Gastrocnemius medialis (tissue), 4 donors: ENCODE measurements at regions not wholly inside any gene's neighbourhood (a gene's known extent, or its start where the extent isn't known, plus 50 kb on each side); places are given as distances from the start of the nearest gene placed in this dataset.
"Not testable (repeated sequence)": the region's sequence is repeated elsewhere in the genome, so short reads cannot be mapped to it uniquely, and the experiment has no call there.

ENCODE experiments used
- ATAC-seq, 2 donors: fragments of 150-250 bp; one replicate each; pipeline ENCODE4 v1.9.1; 2016
- DNase-seq, 2 donors: peaks; one replicate each; pipeline ENCODE4 v3.0.0-alpha.2; 2019
- H3K27ac ChIP-seq, 4 donors: fragments of 200-600 bp; sonication (generic); 1 replicate in 1 of 4; 2 replicates in 3 of 4; pipeline ENCODE4 v1.5.1; 2016 to 2018; ENCODE audit warnings: mild to moderate bottlenecking in 2 of 4, moderate library complexity in 1 of 4
- H3K27me3 ChIP-seq, 3 donors: fragments of 200-600 bp; sonication (generic) in 2 of 3; 1 replicate in 1 of 3; 2 replicates in 2 of 3; pipeline versions ENCODE4 v1.5.1 to v1.6.0; 2016 to 2019; ENCODE audit warnings: mild to moderate bottlenecking in 1 of 3, moderate library complexity in 1 of 3
- H3K36me3 ChIP-seq, 2 donors: fragments of 200-600 bp; sonication (generic) in 1 of 2; one replicate each; pipeline ENCODE4 v1.5.1; 2017 to 2018
- H3K4me1 ChIP-seq, 2 donors: fragments of 200-600 bp; sonication (generic) in 1 of 2; one replicate each; pipeline ENCODE4 v1.5.1; 2016 to 2017; ENCODE audit warnings: mild to moderate bottlenecking in 2 of 2
- H3K4me3 ChIP-seq, 4 donors: fragments of 200-600 bp; sonication (generic) in 3 of 4; 1 replicate in 1 of 4; 2 replicates in 3 of 4; pipeline ENCODE4 v1.5.1; 2016 to 2019; ENCODE audit warnings: mild to moderate bottlenecking in 2 of 4
- H3K9me3 ChIP-seq, 3 donors: fragments of 200-600 bp; sonication (generic) in 2 of 3; 1 replicate in 1 of 3; 2 replicates in 2 of 3; pipeline ENCODE4 v1.5.1; 2016 to 2019
- CTCF ChIP-seq, 5 experiments: fragments of 450-650 bp in 3 of 5; fragments of 200-600 bp in 2 of 5; sonication (generic) in 2 of 5; IDR thresholded peaks in 4 of 5; conservative IDR thresholded peaks in 1 of 5; 1 replicate in 4 of 5; 2 replicates in 1 of 5; pipeline ENCODE4 v1.5.1; 2016 to 2019; ENCODE audit warnings: antibody characterized with exemption in 5 of 5, mild to moderate bottlenecking in 3 of 5, moderate library complexity in 3 of 5
- POLR2A ChIP-seq, 2 donors: fragments of 450-650 bp; IDR thresholded peaks; one replicate each; pipeline ENCODE4 v1.6.1; 2017; ENCODE audit warnings: antibody characterized with exemption in 2 of 2, mild to moderate bottlenecking in 2 of 2, moderate library complexity in 2 of 2
- in situ Hi-C, 4 donors: fragments of 200-750 bp; cut with MboI; loops; one replicate each; pipeline versions ENCODE4 v1.15.0 to v1.8.0; 2017; ENCODE audit warnings: low sequenced_read_pairs in 4 of 4
- intact Hi-C: fragments of 100-400 bp; cut with DNase I; formaldehyde crosslinking; loops from one replicate; pipeline ENCODE4 v1.15.1; 2023; ENCODE audit warnings: low total_unique reads

- no peak overlapping the region for H3K4me3 ChIP-seq
- no peaks in the 10 kb centered on the region for H3K27me3 ChIP-seq
- no peaks in the 10 kb centered on the region for H3K9me3 ChIP-seq
- intact Hi-C loops (no loop called here), in situ Hi-C loops (no loop called here)
- ATAC-seq (peak in 1 of 2 donors; percentile 34), DNase-seq (no peak)
- H3K27ac ChIP-seq: no peak overlapping the region
- H3K4me1 ChIP-seq: no peaks in the 10 kb centered on the region
- H3K36me3 ChIP-seq: no peaks in the 10 kb centered on the region
- TF ChIP-seq CTCF (IDR thresholded peaks at IDR 0.05 in 4 of 5, conservative IDR thresholded peaks at IDR 0.05 in 1 of 5): no peak
- no peak for TF ChIP-seq POLR2A (IDR thresholded peaks at IDR 0.05)
Observed at GRCh38 chr3:150130404-150131100, 159.9 kb upstream of the PFN2 start.

- Histone ChIP-seq H3K9me3 (no peaks in the 10 kb centered on the region), H3K4me3 (no peak overlapping the region), H3K4me1 (no peaks in the 10 kb centered on the region), H3K27me3 (no peaks in the 10 kb centered on the region), H3K36me3 (no peaks in the 10 kb centered on the region), H3K27ac (no peak overlapping the region)
- intact Hi-C loops (no loop called here), in situ Hi-C loops (no loop called here)
- no peak for TF ChIP-seq CTCF (IDR thresholded peaks at IDR 0.05 in 4 of 5, conservative IDR thresholded peaks at IDR 0.05 in 1 of 5)
- TF ChIP-seq POLR2A (IDR thresholded peaks at IDR 0.05): no peak
- ATAC-seq (no peak), DNase-seq (no peak)
Observed at GRCh38 chr3:150129166-150129565, 158.5 kb upstream of the PFN2 start.

GRCh38 chr3:150128126-150128525 is 157.4 kb upstream of the PFN2 start:
- no peak overlapping the region for H3K27ac ChIP-seq
- no peaks in the 10 kb centered on the region for H3K27me3 ChIP-seq
- in situ Hi-C loops (no loop called here), intact Hi-C loops (no loop called here)
- H3K4me1 ChIP-seq: no peaks in the 10 kb centered on the region
- no peaks in the 10 kb centered on the region for H3K9me3 ChIP-seq
- H3K4me3 ChIP-seq: no peak overlapping the region
- DNase-seq (no peak), ATAC-seq (no peak)
- no peak for TF ChIP-seq CTCF (IDR thresholded peaks at IDR 0.05 in 4 of 5, conservative IDR thresholded peaks at IDR 0.05 in 1 of 5)
- no peak for TF ChIP-seq POLR2A (IDR thresholded peaks at IDR 0.05)
- no peaks in the 10 kb centered on the region for H3K36me3 ChIP-seq

GRCh38 chr3:150127011-150127490 is 156.4 kb upstream of the PFN2 start:
- H3K4me1 ChIP-seq: no peaks in the 10 kb centered on the region
- in situ Hi-C loops: no loop called here
- H3K27me3 ChIP-seq: no peaks in the 10 kb centered on the region
- no peak overlapping the region for H3K4me3 ChIP-seq
- H3K27ac ChIP-seq: no peak overlapping the region
- H3K36me3 ChIP-seq: no peaks in the 10 kb centered on the region
- H3K9me3 ChIP-seq: no peaks in the 10 kb centered on the region
- ATAC-seq (no peak), DNase-seq (no peak)
- TF ChIP-seq POLR2A (IDR thresholded peaks at IDR 0.05): no peak
- TF ChIP-seq CTCF (IDR thresholded peaks at IDR 0.05 in 4 of 5, conservative IDR thresholded peaks at IDR 0.05 in 1 of 5): no peak
- intact Hi-C loops: no loop called here

GRCh38 chr3:150124142-150124541 is 153.4 kb upstream of the PFN2 start:
- in situ Hi-C loops: no loop called here

GRCh38 chr3:150123249-150123648 is 152.6 kb upstream of the PFN2 start:
- ATAC-seq, intact Hi-C loops, DNase-seq, H3K36me3 ChIP-seq, H3K27me3 ChIP-seq, H3K27ac ChIP-seq, H3K4me3 ChIP-seq, H3K9me3 ChIP-seq, in situ Hi-C loops, H3K4me1 ChIP-seq: not testable (repeated sequence)

More at GRCh38 chr3:150124142-150124541, 153.4 kb upstream of the PFN2 start:
- Histone ChIP-seq H3K4me1 (no peaks in the 10 kb centered on the region), H3K27me3 (no peaks in the 10 kb centered on the region), H3K27ac (no peak overlapping the region), H3K36me3 (no peaks in the 10 kb centered on the region), H3K9me3 (no peaks in the 10 kb centered on the region), H3K4me3 (no peak overlapping the region)
- ATAC-seq (no peak), DNase-seq (no peak)
- TF ChIP-seq CTCF (IDR thresholded peaks at IDR 0.05 in 4 of 5, conservative IDR thresholded peaks at IDR 0.05 in 1 of 5) (no peak), POLR2A (IDR thresholded peaks at IDR 0.05) (no peak)
- intact Hi-C loops: no loop called here
